Dermis microvascular lymphatic vessel endothelial cell (primary cell): ENCODE measurements at regions not wholly inside any gene's neighbourhood (a gene's known extent, or its start where the extent isn't known, plus 50 kb on each side); places are given as distances from the start of the nearest gene placed in this dataset.

Experiments used
- DNase-seq, 2 donors: peaks; one replicate each; pipeline versions ENCODE4 v3.0.0 to v3.0.0-alpha.2; 2010; ENCODE audit warnings: low read depth in 2 of 2

GRCh38 chr20:60363698-60364097, 405.5 kb downstream of the CDH26 start:
- no peak for DNase-seq

GRCh38 chr20:60365064-60365666, 406.9 kb downstream of the CDH26 start:
- DNase-seq = no peak

- no peak for DNase-seq
Measured at GRCh38 chr20:60365882-60366281, 407.7 kb downstream of the CDH26 start.

GRCh38 chr20:60371384-60371783, 413.2 kb downstream of the CDH26 start:
- no peak for DNase-seq

GRCh38 chr20:60372275-60372674, 414.1 kb downstream of the CDH26 start:
- no peak for DNase-seq

- DNase-seq = no peak
Measured at GRCh38 chr20:60372822-60373221, 414.6 kb downstream of the CDH26 start.

- DNase-seq = no peak
Measured at GRCh38 chr20:60378620-60379019, 420.4 kb downstream of the CDH26 start.

- DNase-seq = no peak
Measured at GRCh38 chr20:60381643-60382400, 423.6 kb downstream of the CDH26 start.

GRCh38 chr20:60389441-60389840, 431.2 kb downstream of the CDH26 start:
- DNase-seq = no peak

GRCh38 chr20:60389882-60390281, 431.7 kb downstream of the CDH26 start:
- no peak for DNase-seq

GRCh38 chr20:60395991-60396390, 437.8 kb downstream of the CDH26 start:
- no peak for DNase-seq

- no peak for DNase-seq
Measured at GRCh38 chr20:60400567-60400966, 442.3 kb downstream of the CDH26 start.

GRCh38 chr20:60402189-60403058, 444.2 kb downstream of the CDH26 start:
- DNase-seq = no peak

GRCh38 chr20:60403105-60403741, 445.0 kb downstream of the CDH26 start:
- no peak for DNase-seq

GRCh38 chr20:60407011-60407771, 449.0 kb downstream of the CDH26 start:
- no peak for DNase-seq

- DNase-seq = no peak
Measured at GRCh38 chr20:60407938-60408337, 449.7 kb downstream of the CDH26 start.

GRCh38 chr20:60408435-60408834, 450.2 kb downstream of the CDH26 start:
- DNase-seq = no peak

GRCh38 chr20:60410618-60411264, 452.5 kb downstream of the CDH26 start:
- DNase-seq = no peak

GRCh38 chr20:60411813-60412212, 453.6 kb downstream of the CDH26 start:
- DNase-seq = no peak

GRCh38 chr20:60420676-60421229, 462.5 kb downstream of the CDH26 start:
- DNase-seq = no peak
